Upper lobe of left lung (tissue), 6 donors: ENCODE measurements at regions not wholly inside any gene's neighbourhood (a gene's known extent, or its start where the extent isn't known, plus 50 kb on each side); places are given as distances from the start of the nearest gene placed in this dataset.

Source experiments
- ATAC-seq, 2 donors: fragments of 200-7000 bp; cut with Tn5 transposase; one replicate each; pipeline ENCODE4 v1.9.1; 2022; ENCODE audit warnings: mild to moderate bottlenecking in 2 of 2, moderate library complexity in 2 of 2; ENCODE audit not compliant: low FRiP score in 2 of 2
- DNase-seq, 2 donors: peaks; one replicate each; pipeline ENCODE4 v3.0.0-alpha.2; 2019 to 2020
- H3K27ac ChIP-seq, 4 donors: fragments of 200-600 bp; sonication (generic); one replicate each; pipeline ENCODE4 v1.5.1; 2016 to 2019
- H3K27me3 ChIP-seq, 4 donors: fragments of 200-600 bp; sonication (generic); one replicate each; pipeline ENCODE4 v1.5.1; 2017 to 2019
- H3K36me3 ChIP-seq, 4 donors: fragments of 200-600 bp; sonication (generic); one replicate each; pipeline ENCODE4 v1.5.1; 2016 to 2019
- H3K4me1 ChIP-seq, 4 donors: fragments of 200-600 bp; sonication (generic); one replicate each; pipeline ENCODE4 v1.5.1; 2018 to 2019
- H3K4me3 ChIP-seq, 4 donors: fragments of 200-600 bp; sonication (generic); one replicate each; pipeline ENCODE4 v1.5.1; 2017 to 2019; ENCODE audit warnings: mild to moderate bottlenecking in 2 of 4, moderate library complexity in 1 of 4
- H3K9me3 ChIP-seq, 4 donors: fragments of 200-600 bp; sonication (generic); one replicate each; pipeline ENCODE4 v1.5.1; 2018 to 2019
- CTCF ChIP-seq, 6 experiments: fragments of 450-650 bp in 4 of 6; fragments of 200-600 bp in 2 of 6; sonication (generic) in 2 of 6; IDR thresholded peaks; one replicate each; pipeline ENCODE4 v1.5.1; 2016 to 2019; ENCODE audit warnings: antibody characterized with exemption in 6 of 6
- EP300 ChIP-seq, 4 donors: sonication (generic); formaldehyde crosslinking; IDR thresholded peaks; one replicate each; pipeline ENCODE4 v1.5.1; 2017; ENCODE audit warnings: antibody characterized with exemption in 4 of 4, control low read depth in 2 of 4
- POLR2A ChIP-seq, 4 donors: fragments of 450-650 bp; IDR thresholded peaks; one replicate each; pipeline ENCODE4 v1.5.1; 2016 to 2017; ENCODE audit warnings: antibody characterized with exemption in 4 of 4, mild to moderate bottlenecking in 2 of 4
- POLR2AphosphoS5 ChIP-seq, 2 donors: sonication (generic); formaldehyde crosslinking; IDR thresholded peaks; one replicate each; pipeline ENCODE4 v1.5.1; 2017; ENCODE audit warnings: antibody characterized with exemption in 2 of 2
- WGBS, 2 donors: methylation state at CpG; one replicate each; pipeline ENCODE4 v1.1.5; 2017 to 2018; 5-methylcytosine and 5-hydroxymethylcytosine counted together
- donor health status: DM: no; HTN: no; CAD: no; lungs with moderate emphysema.
- donor health status: DM: no; HTN: yes; CAD: no; lungs with severe emphysema.

DNA sequence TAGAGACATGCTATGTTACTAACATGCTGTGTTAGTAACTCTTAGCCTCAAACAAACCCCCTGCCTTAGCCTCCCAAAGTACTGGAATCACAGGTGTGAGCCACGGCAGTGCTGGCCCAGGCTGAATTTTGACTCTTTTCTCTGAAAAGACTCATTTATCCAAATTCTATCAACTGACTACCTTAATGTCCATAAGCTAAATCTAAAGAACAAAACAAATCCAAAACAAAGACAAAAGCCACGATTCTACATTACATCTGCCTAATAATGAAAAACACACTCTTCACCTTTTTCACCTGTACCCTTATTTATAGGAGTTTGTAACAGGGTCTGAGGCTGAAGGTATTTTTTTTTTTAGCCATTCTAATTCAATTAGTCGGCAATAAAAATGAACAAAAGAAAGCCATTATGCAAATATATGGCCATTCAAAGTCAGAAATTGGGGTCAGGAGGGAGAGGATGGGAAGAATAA, 432.5 kb downstream of the RBFOX1 start:
- 35 to 47% methylated on average over 3 of the region's 3 CpGs for WGBS, 2 donors
- Histone ChIP-seq H3K9me3 (no peaks in the 10 kb centered on the region), H3K27me3 (no peaks in the 10 kb centered on the region), H3K36me3 (no peaks in the 10 kb centered on the region), H3K4me1 (no peaks in the 10 kb centered on the region), H3K4me3 (no peak overlapping the region), H3K27ac (no peak overlapping the region)
- no peak for TF ChIP-seq CTCF (IDR thresholded peaks at IDR 0.05)
- TF ChIP-seq POLR2A (IDR thresholded peaks at IDR 0.05): no peak
- no peak for TF ChIP-seq POLR2AphosphoS5 (IDR thresholded peaks at IDR 0.05)
- TF ChIP-seq EP300 (IDR thresholded peaks at IDR 0.05): no peak
- no peak for ATAC-seq
- no peak for DNase-seq

DNA sequence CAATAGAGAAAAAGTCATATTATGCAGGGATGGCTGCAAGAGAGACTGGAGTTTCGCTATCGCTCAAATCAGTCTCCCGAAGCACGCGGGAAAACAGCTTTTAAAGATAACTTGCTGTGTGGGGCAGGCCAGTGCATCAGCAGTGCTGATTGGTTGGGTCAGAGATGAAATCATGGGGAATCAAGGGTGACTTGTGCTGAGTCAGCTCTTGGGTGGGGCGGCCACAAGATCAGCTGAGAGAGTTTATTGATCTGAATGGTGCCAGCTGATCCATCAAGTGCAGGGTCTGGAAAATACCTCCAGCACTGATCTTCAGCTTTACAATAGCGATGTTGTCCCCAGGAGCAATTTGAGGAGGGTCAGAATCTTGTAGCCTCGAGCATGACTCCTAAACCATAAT, 430.5 kb downstream of the RBFOX1 start:
- Histone ChIP-seq H3K36me3 (no peaks in the 10 kb centered on the region), H3K4me1 (no peaks in the 10 kb centered on the region), H3K4me3 (no peak overlapping the region), H3K27me3 (no peaks in the 10 kb centered on the region), H3K9me3 (no peaks in the 10 kb centered on the region), H3K27ac (no peak overlapping the region)
- no peak for TF ChIP-seq CTCF (IDR thresholded peaks at IDR 0.05)
- TF ChIP-seq POLR2A (IDR thresholded peaks at IDR 0.05): no peak
- no peak for TF ChIP-seq POLR2AphosphoS5 (IDR thresholded peaks at IDR 0.05)
- TF ChIP-seq EP300 (IDR thresholded peaks at IDR 0.05): no peak
- WGBS, 2 donors: 63 to 66% methylated on average over 8 of the region's 8 CpGs
- no peak for ATAC-seq
- no peak for DNase-seq
